AG09319 (cell line): ENCODE measurements at regions not wholly inside any gene's neighbourhood (a gene's known extent, or its start where the extent isn't known, plus 50 kb on each side); places are given as distances from the start of the nearest gene placed in this dataset.
A peak's percentile ranks its signal among the peaks of the same experiment; 100 is the strongest.

Experiments
- DNase-seq: peaks from one replicate; pipeline ENCODE4 v3.0.0-alpha.2; 2010; ENCODE audit warnings: low read depth; ENCODE audit errors: extremely low read depth
- CTCF ChIP-seq: IDR thresholded peaks from 2 replicates; pipeline ENCODE4 v1.5.1; 2011; ENCODE audit warnings: low read depth, mild to moderate bottlenecking, inconsistent platforms, low read length, moderate library complexity

- no peak for DNase-seq
These were observed 86.2 kb downstream of the TSPAN8 start for GRCh38 chr12:71071536-71072097.

GRCh38 chr12:71070416-71071128, 87.2 kb downstream of the TSPAN8 start:
- TF ChIP-seq CTCF = no peak
- peak; percentile 35 for DNase-seq

More at GRCh38 chr12:71071536-71072097, 86.2 kb downstream of the TSPAN8 start:
- no peak for TF ChIP-seq CTCF

GRCh38 chr12:71069311-71069710, 88.5 kb downstream of the TSPAN8 start:
- TF ChIP-seq CTCF = no peak
- no peak for DNase-seq

GRCh38 chr12:71063087-71063486, 94.7 kb downstream of the TSPAN8 start:
- TF ChIP-seq CTCF = no peak
- DNase-seq = no peak

GRCh38 chr12:71061451-71061850, 96.3 kb downstream of the TSPAN8 start:
- TF ChIP-seq CTCF = no peak
- no peak for DNase-seq

- TF ChIP-seq CTCF = no peak
- DNase-seq = no peak
These were observed 97.4 kb downstream of the TSPAN8 start for GRCh38 chr12:71060426-71060825.

- DNase-seq = no peak
- TF ChIP-seq CTCF = no peak
These were observed 100.5 kb downstream of the TSPAN8 start for GRCh38 chr12:71057330-71057729.
